ENCODE measurements at regions not wholly inside any gene's neighbourhood (a gene's known extent, or its start where the extent isn't known, plus 50 kb on each side); places are given as distances from the start of the nearest gene placed in this dataset.

- TF ChIP-seq CTCF (IDR thresholded peaks at IDR 0.05) (no peak), POLR2AphosphoS5 (IDR thresholded peaks at IDR 0.05) (no peak)
Measured at GRCh38 chr15:88745065-88745464, 58.2 kb upstream of the ACAN start.

Measured in breast epithelium (tissue), 3 donors.